ENCODE measurements at regions not wholly inside any gene's neighbourhood (a gene's known extent, or its start where the extent isn't known, plus 50 kb on each side); places are given as distances from the start of the nearest gene placed in this dataset.

DNA sequence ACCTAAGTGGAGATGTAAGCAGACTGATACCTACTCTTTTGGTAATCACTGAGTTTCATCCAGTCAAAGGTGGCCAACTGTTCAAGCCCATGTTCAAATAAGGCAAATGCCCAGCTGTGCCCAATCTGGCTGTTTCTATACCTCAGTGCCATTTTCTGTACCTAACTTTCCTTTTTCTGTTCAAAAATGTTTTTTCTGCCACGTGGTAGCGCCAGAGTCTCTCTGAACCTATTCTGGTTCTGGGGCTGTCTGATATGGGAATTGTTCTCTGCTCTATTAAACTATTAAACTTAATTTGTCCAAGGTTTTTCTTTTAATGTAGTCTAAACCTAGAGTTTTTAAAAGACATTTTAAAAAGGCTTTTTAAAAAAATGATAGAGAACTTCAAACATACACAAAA lies 391.2 kb downstream of the NOVA1 start:
- TF ChIP-seq JUN (IDR thresholded peaks at IDR 0.05; ENCODE audit: borderline replicate concordance, insufficient read depth, insufficient read length, low read depth) (no peak), GATA2 (IDR thresholded peaks at IDR 0.05; ENCODE audit: insufficient read depth, insufficient read length, low read depth, low read length) (no peak), EZH2 (IDR thresholded peaks at IDR 0.05; ENCODE audit: borderline replicate concordance, low read depth, low read length, severe bottlenecking) (no peak), FOS (IDR thresholded peaks at IDR 0.05; ENCODE audit: borderline replicate concordance, insufficient read depth, low read length) (no peak), MYC (IDR thresholded peaks at IDR 0.05; ENCODE audit: low read depth, low read length) (no peak), POLR2AphosphoS5 (IDR thresholded peaks at IDR 0.05; ENCODE audit: insufficient read depth, low read depth, low read length) (no peak), POLR2A (IDR thresholded peaks at IDR 0.05; ENCODE audit: low read depth, low read length) (no peak)
- TF ChIP-seq, protein P1, sequence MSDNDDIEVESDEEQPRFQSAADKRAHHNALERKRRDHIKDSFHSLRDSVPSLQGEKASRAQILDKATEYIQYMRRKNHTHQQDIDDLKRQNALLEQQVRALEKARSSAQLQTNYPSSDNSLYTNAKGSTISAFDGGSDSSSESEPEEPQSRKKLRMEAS (IDR thresholded peaks at IDR 0.05; ENCODE audit: insufficient read depth, insufficient read length) = no peak
- TF ChIP-seq, protein P2, sequence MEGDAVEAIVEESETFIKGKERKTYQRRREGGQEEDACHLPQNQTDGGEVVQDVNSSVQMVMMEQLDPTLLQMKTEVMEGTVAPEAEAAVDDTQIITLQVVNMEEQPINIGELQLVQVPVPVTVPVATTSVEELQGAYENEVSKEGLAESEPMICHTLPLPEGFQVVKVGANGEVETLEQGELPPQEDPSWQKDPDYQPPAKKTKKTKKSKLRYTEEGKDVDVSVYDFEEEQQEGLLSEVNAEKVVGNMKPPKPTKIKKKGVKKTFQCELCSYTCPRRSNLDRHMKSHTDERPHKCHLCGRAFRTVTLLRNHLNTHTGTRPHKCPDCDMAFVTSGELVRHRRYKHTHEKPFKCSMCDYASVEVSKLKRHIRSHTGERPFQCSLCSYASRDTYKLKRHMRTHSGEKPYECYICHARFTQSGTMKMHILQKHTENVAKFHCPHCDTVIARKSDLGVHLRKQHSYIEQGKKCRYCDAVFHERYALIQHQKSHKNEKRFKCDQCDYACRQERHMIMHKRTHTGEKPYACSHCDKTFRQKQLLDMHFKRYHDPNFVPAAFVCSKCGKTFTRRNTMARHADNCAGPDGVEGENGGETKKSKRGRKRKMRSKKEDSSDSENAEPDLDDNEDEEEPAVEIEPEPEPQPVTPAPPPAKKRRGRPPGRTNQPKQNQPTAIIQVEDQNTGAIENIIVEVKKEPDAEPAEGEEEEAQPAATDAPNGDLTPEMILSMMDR (IDR thresholded peaks at IDR 0.05; ENCODE audit: extremely low read depth in 1 of 2, insufficient read depth in 1 of 2, low read depth in 1 of 2, low read length in 2 of 2) = no peak
- dilution Hi-C loops (cut with MboI; ENCODE audit: extremely low pct_ligation_motif_present, low sequenced_read_pairs) (no loop called here), intact Hi-C loops (cut with micrococcal nuclease) (no loop called here)
- BruUV-seq (replicated peaks) = no TSS peak
- peaks cover 0 to 17% of the 10 kb centered on the region in 2 experiments for H3K27me3 ChIP-seq (ENCODE audit: control insufficient read depth in 2 of 2, insufficient read depth in 2 of 2, low read length in 2 of 2)
- H3K79me2 ChIP-seq (ENCODE audit: control insufficient read depth, insufficient read depth, low read length) = no peaks in the 10 kb centered on the region
- FAIRE-seq = no peak
- peaks cover 5% of the 10 kb centered on the region for H3K4me1 ChIP-seq (ENCODE audit: control insufficient read depth, extremely low read depth, insufficient read depth, low read length)
- H3K4me3 ChIP-seq (replicated peaks in 1 of 3; ENCODE audit: insufficient read depth in 1 of 3, low read depth in 1 of 3, low read length in 3 of 3) = no peak overlapping the region
- CTCF ChIA-PET = interaction anchor here (1.1 kb wide), 1 partner anchor 710 kb away, joined by 3 read pairs; no protein-coding TSS in a partner anchor
- no peak overlapping the region for H2AFZ ChIP-seq (ENCODE audit: low read depth, low read length)
- no peak overlapping the region for H3K9ac ChIP-seq (replicated peaks; ENCODE audit: extremely low read depth, insufficient read depth, low read length)
- no peak for DNase-seq (ENCODE audit: low read depth, low spot score)
- no peaks in the 10 kb centered on the region for H4K20me1 ChIP-seq (replicated peaks; ENCODE audit: control insufficient read depth, extremely low read depth, insufficient read depth, low read length)
- no peak overlapping the region for H3K27ac ChIP-seq (ENCODE audit: insufficient read depth, low read depth, low read length)
- no peaks in the 10 kb centered on the region for H3K36me3 ChIP-seq (ENCODE audit: control insufficient read depth in 2 of 2, extremely low read depth in 1 of 2, insufficient read depth in 2 of 2, low read length in 2 of 2)
- H3K9me1 ChIP-seq (replicated peaks; ENCODE audit: control insufficient read depth, extremely low read depth, insufficient read depth, low read length) = no peaks in the 10 kb centered on the region
- no peak overlapping the region for H3K4me2 ChIP-seq (ENCODE audit: insufficient read depth, low read length)
- no peaks in the 10 kb centered on the region for H3K9me3 ChIP-seq (replicated peaks; ENCODE audit: control insufficient read depth, insufficient read depth, low read length)
- POLR2A ChIA-PET = no interaction called here
